Stimulated activated CD4-positive, alpha-beta T cell treated with anti-CD3 and anti-CD28 coated beads, TNF-alpha, amount 100 ng/mL, for 1 hour (primary cell): ENCODE measurements at regions not wholly inside any gene's neighbourhood (a gene's known extent, or its start where the extent isn't known, plus 50 kb on each side); places are given as distances from the start of the nearest gene placed in this dataset.

Experiments used
- DNase-seq, 3 donors: peaks; one replicate each; pipeline ENCODE4 v3.0.0-alpha.2; 2020; ENCODE audit warnings: low read depth in 3 of 3, low spot score in 1 of 3

GRCh38 chr4:53647547-53647946 is 56.3 kb upstream of the LNX1 start:
- no peak for DNase-seq

- DNase-seq: no peak
Observed at GRCh38 chr4:53646795-53647194, 55.5 kb upstream of the LNX1 start.

GRCh38 chr4:53645108-53645507 is 53.8 kb upstream of the LNX1 start:
- DNase-seq: no peak

GRCh38 chr4:53644607-53645006 is 53.3 kb upstream of the LNX1 start:
- no peak for DNase-seq
